ENCODE measurements at regions not wholly inside any gene's neighbourhood (a gene's known extent, or its start where the extent isn't known, plus 50 kb on each side); places are given as distances from the start of the nearest gene placed in this dataset.

GRCh38 chr4:14241574-14241973 lies 614.0 kb upstream of the BOD1L1 start:
- peaks cover 6% of the 10 kb centered on the region for H3K4me1 Mint-ChIP-seq
- no peaks in the 10 kb centered on the region for H3K27me3 Mint-ChIP-seq (ENCODE audit: low read depth)
- H3K9me3 Mint-ChIP-seq: peaks cover 7% of the 10 kb centered on the region
- H3K36me3 Mint-ChIP-seq (ENCODE audit: low read depth): no peaks in the 10 kb centered on the region
- no peak overlapping the region for H3K27ac Mint-ChIP-seq (ENCODE audit: unreplicated experiment)
- DNase-seq (ENCODE audit: low read depth, low spot score): no peak
- no peak overlapping the region for H3K4me3 Mint-ChIP-seq
- no peak for TF ChIP-seq CTCF (conservative IDR thresholded peaks at IDR 0.05)

- no peak for TF ChIP-seq CTCF (conservative IDR thresholded peaks at IDR 0.05)
- no peak overlapping the region for H3K4me3 Mint-ChIP-seq
These were observed 620.2 kb upstream of the BOD1L1 start for GRCh38 chr4:14247767-14248166.

GRCh38 chr4:14249226-14249625 lies 621.7 kb upstream of the BOD1L1 start:
- H3K27ac Mint-ChIP-seq (ENCODE audit: unreplicated experiment): no peak overlapping the region
- DNase-seq (ENCODE audit: low read depth, low spot score): no peak
- H3K27me3 Mint-ChIP-seq (ENCODE audit: low read depth): no peaks in the 10 kb centered on the region
- H3K9me3 Mint-ChIP-seq: peaks cover 5% of the 10 kb centered on the region
- no peaks in the 10 kb centered on the region for H3K36me3 Mint-ChIP-seq (ENCODE audit: low read depth)
- no peak for TF ChIP-seq CTCF (conservative IDR thresholded peaks at IDR 0.05)
- H3K4me3 Mint-ChIP-seq: no peak overlapping the region
- peaks cover 5% of the 10 kb centered on the region for H3K4me1 Mint-ChIP-seq

More at GRCh38 chr4:14247767-14248166, 620.2 kb upstream of the BOD1L1 start:
- no peaks in the 10 kb centered on the region for H3K27me3 Mint-ChIP-seq (ENCODE audit: low read depth)
- no peak overlapping the region for H3K27ac Mint-ChIP-seq (ENCODE audit: unreplicated experiment)
- peaks cover 5% of the 10 kb centered on the region for H3K9me3 Mint-ChIP-seq
- H3K36me3 Mint-ChIP-seq (ENCODE audit: low read depth): no peaks in the 10 kb centered on the region
- H3K4me1 Mint-ChIP-seq: peaks cover 5% of the 10 kb centered on the region
- no peak for DNase-seq (ENCODE audit: low read depth, low spot score)

GRCh38 chr4:14254252-14254651 lies 626.7 kb upstream of the BOD1L1 start:
- H3K27ac Mint-ChIP-seq (ENCODE audit: unreplicated experiment): no peak overlapping the region
- H3K4me1 Mint-ChIP-seq: peaks cover 4% of the 10 kb centered on the region
- no peak overlapping the region for H3K4me3 Mint-ChIP-seq
- H3K9me3 Mint-ChIP-seq: peaks cover 5% of the 10 kb centered on the region
- H3K27me3 Mint-ChIP-seq (ENCODE audit: low read depth): no peaks in the 10 kb centered on the region
- DNase-seq (ENCODE audit: low read depth, low spot score): peak; percentile 30
- H3K36me3 Mint-ChIP-seq (ENCODE audit: low read depth): no peaks in the 10 kb centered on the region
- peak; percentile 66 for TF ChIP-seq CTCF (conservative IDR thresholded peaks at IDR 0.05)

GRCh38 chr4:14254926-14255325 lies 627.4 kb upstream of the BOD1L1 start:
- Mint-ChIP-seq H3K27ac (ENCODE audit: unreplicated experiment) (no peak overlapping the region), H3K4me1 (peaks cover 4% of the 10 kb centered on the region), H3K9me3 (peaks cover 5% of the 10 kb centered on the region), H3K36me3 (ENCODE audit: low read depth) (no peaks in the 10 kb centered on the region), H3K4me3 (no peak overlapping the region), H3K27me3 (ENCODE audit: low read depth) (no peaks in the 10 kb centered on the region)
- no peak for TF ChIP-seq CTCF (conservative IDR thresholded peaks at IDR 0.05)
- DNase-seq (ENCODE audit: low read depth, low spot score): no peak

- H3K36me3 Mint-ChIP-seq (ENCODE audit: low read depth): no peaks in the 10 kb centered on the region
- H3K9me3 Mint-ChIP-seq: no peaks in the 10 kb centered on the region
- H3K27ac Mint-ChIP-seq (ENCODE audit: unreplicated experiment): no peak overlapping the region
- DNase-seq (ENCODE audit: low read depth, low spot score): no peak
- H3K4me1 Mint-ChIP-seq: peaks cover 9% of the 10 kb centered on the region
- H3K27me3 Mint-ChIP-seq (ENCODE audit: low read depth): no peaks in the 10 kb centered on the region
- TF ChIP-seq CTCF (conservative IDR thresholded peaks at IDR 0.05): no peak
- H3K4me3 Mint-ChIP-seq: no peak overlapping the region
These were observed 630.4 kb upstream of the BOD1L1 start for GRCh38 chr4:14257903-14258302.
